Liver (tissue), 7 donors: ENCODE measurements at regions not wholly inside any gene's neighbourhood (a gene's known extent, or its start where the extent isn't known, plus 50 kb on each side); places are given as distances from the start of the nearest gene placed in this dataset.

Experiments used
- DNase-seq: peaks from one replicate; pipeline ENCODE4 v3.0.0-alpha.2; 2017; ENCODE audit warnings: low spot score
- H3K27ac ChIP-seq, 2 donors: one replicate each; pipeline ENCODE4 v1.7.0; 2013; ENCODE audit warnings: inconsistent platforms in 2 of 2, low read length in 2 of 2, control low read depth in 1 of 2, low read depth in 1 of 2, mild to moderate bottlenecking in 1 of 2
- H3K27me3 ChIP-seq, 4 donors: one replicate each; pipeline versions ENCODE4 v1.6.1 to v1.7.0; 2013; ENCODE audit warnings: low read length in 3 of 4, inconsistent platforms in 1 of 4, mild to moderate bottlenecking in 1 of 4, moderate library complexity in 1 of 4; ENCODE audit not compliant: control insufficient read depth in 4 of 4, insufficient read depth in 4 of 4
- H3K36me3 ChIP-seq, 4 donors: one replicate each; pipeline versions ENCODE4 v1.6.1 to v1.7.0; 2013; ENCODE audit warnings: low read length in 3 of 4, mild to moderate bottlenecking in 3 of 4, low read depth in 1 of 4, moderate library complexity in 1 of 4; ENCODE audit not compliant: control insufficient read depth in 4 of 4, insufficient read depth in 3 of 4
- H3K4me1 ChIP-seq, 4 donors: one replicate each; pipeline versions ENCODE4 v1.6.1 to v1.7.0; 2013; ENCODE audit warnings: low read length in 3 of 4, mild to moderate bottlenecking in 3 of 4, moderate library complexity in 1 of 4; ENCODE audit not compliant: control insufficient read depth in 4 of 4, insufficient read depth in 4 of 4
- H3K4me3 ChIP-seq, 3 donors: one replicate each; pipeline versions ENCODE4 v1.6.1 to v1.7.0; 2013; ENCODE audit warnings: low read length in 3 of 3, control low read depth in 1 of 3, low read depth in 1 of 3, mild to moderate bottlenecking in 1 of 3
- H3K9ac ChIP-seq, 2 donors: one replicate each; pipeline ENCODE4 v1.7.0; 2013; ENCODE audit warnings: low read length in 2 of 2, mild to moderate bottlenecking in 2 of 2, moderate library complexity in 2 of 2, control low read depth in 1 of 2, low read depth in 1 of 2
- H3K9me3 ChIP-seq, 4 donors: one replicate each; pipeline versions ENCODE4 v1.6.1 to v1.7.0; 2013; ENCODE audit warnings: low read length in 3 of 4; ENCODE audit not compliant: control insufficient read depth in 4 of 4
- EGR1 ChIP-seq, 2 donors: IDR thresholded peaks; 2 replicates each; pipeline ENCODE4 v1.6.1; 2016 to 2018; ENCODE audit warnings: antibody characterized with exemption in 2 of 2, low read depth in 2 of 2
- FOXA1 ChIP-seq: IDR thresholded peaks from 2 replicates; pipeline ENCODE4 v1.6.1; 2016; ENCODE audit warnings: antibody characterized with exemption
- FOXA2 ChIP-seq: IDR thresholded peaks from 2 replicates; pipeline ENCODE4 v1.6.1; 2016; ENCODE audit warnings: antibody characterized with exemption
- GABPA ChIP-seq, 2 donors: IDR thresholded peaks in 1 of 2; conservative IDR thresholded peaks in 1 of 2; 2 replicates each; pipeline ENCODE4 v1.6.1; 2016; ENCODE audit warnings: antibody characterized with exemption in 2 of 2, mild to moderate bottlenecking in 1 of 2, moderate library complexity in 1 of 2
- HNF4G ChIP-seq: IDR thresholded peaks from 2 replicates; pipeline ENCODE4 v1.6.1; 2016; ENCODE audit warnings: antibody characterized with exemption
- JUND ChIP-seq, 2 donors: IDR thresholded peaks; 2 replicates each; pipeline ENCODE4 v1.6.1; 2016; ENCODE audit warnings: antibody characterized with exemption in 2 of 2
- NR2F2 ChIP-seq: IDR thresholded peaks from 2 replicates; pipeline ENCODE4 v1.6.1; 2016; ENCODE audit warnings: antibody characterized with exemption
- RAD21 ChIP-seq, 2 donors: IDR thresholded peaks; 2 replicates each; pipeline ENCODE4 v1.6.1; 2016; ENCODE audit warnings: antibody characterized with exemption in 2 of 2, mild to moderate bottlenecking in 2 of 2
- SP1 ChIP-seq: IDR thresholded peaks from 2 replicates; pipeline ENCODE4 v1.6.1; 2018; ENCODE audit warnings: antibody characterized with exemption, mild to moderate bottlenecking
- TAF1 ChIP-seq: conservative IDR thresholded peaks from 2 replicates; pipeline ENCODE4 v1.6.1; 2016; ENCODE audit warnings: antibody characterized with exemption, mild to moderate bottlenecking
- YY1 ChIP-seq: IDR thresholded peaks from 2 replicates; pipeline ENCODE4 v1.6.1; 2016; ENCODE audit warnings: antibody characterized with exemption, mild to moderate bottlenecking
- WGBS: extraction: QIAGEN DNeasy Blood & Tissue Kit; methylation state at CpG from one replicate; pipeline ENCODE4 v1.1.7; 2013; 5-methylcytosine and 5-hydroxymethylcytosine counted together
- TF ChIP-seq, protein P1 (sequence below): IDR thresholded peaks from 2 replicates; pipeline ENCODE4 v1.6.1; 2016; ENCODE audit warnings: antibody characterized with exemption
- TF ChIP-seq, protein P2 (sequence below): IDR thresholded peaks from 2 replicates; pipeline ENCODE4 v1.6.1; 2016; ENCODE audit warnings: antibody characterized with exemption, mild to moderate bottlenecking
- TF ChIP-seq, protein P3 (sequence below): IDR thresholded peaks from 2 replicates; pipeline ENCODE4 v1.6.1; 2016; ENCODE audit warnings: antibody characterized with exemption
- TF ChIP-seq, protein P4 (sequence below): IDR thresholded peaks from 2 replicates; pipeline ENCODE4 v1.6.1; 2016; ENCODE audit warnings: antibody characterized with exemption
- donor health status: healthy.
- donor health status: healthy.
- donor health status: healthy.
- donor health status: healthy.

DNA sequence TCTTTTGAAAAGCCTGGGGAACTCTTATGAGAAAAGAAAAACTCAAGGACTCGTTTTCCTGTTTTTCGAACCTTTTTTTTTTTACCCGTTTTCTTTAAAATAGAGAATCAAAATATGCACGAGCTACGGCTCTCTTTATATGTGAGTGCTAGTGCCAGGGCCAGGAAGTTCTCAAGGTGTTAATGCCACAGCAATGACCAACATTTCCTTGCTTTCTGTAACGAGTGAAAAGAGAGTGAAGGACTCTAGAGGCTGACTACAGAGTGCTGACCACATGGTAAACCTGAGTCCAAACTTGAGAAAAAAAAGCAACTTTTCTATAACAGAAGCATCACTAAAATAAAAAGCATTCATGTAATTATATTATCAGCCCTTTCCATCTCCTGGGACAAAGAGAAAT is 102.2 kb upstream of the SLC28A3 start (continued):
- TF ChIP-seq, protein P1, sequence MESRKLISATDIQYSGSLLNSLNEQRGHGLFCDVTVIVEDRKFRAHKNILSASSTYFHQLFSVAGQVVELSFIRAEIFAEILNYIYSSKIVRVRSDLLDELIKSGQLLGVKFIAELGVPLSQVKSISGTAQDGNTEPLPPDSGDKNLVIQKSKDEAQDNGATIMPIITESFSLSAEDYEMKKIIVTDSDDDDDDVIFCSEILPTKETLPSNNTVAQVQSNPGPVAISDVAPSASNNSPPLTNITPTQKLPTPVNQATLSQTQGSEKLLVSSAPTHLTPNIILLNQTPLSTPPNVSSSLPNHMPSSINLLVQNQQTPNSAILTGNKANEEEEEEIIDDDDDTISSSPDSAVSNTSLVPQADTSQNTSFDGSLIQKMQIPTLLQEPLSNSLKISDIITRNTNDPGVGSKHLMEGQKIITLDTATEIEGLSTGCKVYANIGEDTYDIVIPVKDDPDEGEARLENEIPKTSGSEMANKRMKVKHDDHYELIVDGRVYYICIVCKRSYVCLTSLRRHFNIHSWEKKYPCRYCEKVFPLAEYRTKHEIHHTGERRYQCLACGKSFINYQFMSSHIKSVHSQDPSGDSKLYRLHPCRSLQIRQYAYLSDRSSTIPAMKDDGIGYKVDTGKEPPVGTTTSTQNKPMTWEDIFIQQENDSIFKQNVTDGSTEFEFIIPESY = no peak

DNA sequence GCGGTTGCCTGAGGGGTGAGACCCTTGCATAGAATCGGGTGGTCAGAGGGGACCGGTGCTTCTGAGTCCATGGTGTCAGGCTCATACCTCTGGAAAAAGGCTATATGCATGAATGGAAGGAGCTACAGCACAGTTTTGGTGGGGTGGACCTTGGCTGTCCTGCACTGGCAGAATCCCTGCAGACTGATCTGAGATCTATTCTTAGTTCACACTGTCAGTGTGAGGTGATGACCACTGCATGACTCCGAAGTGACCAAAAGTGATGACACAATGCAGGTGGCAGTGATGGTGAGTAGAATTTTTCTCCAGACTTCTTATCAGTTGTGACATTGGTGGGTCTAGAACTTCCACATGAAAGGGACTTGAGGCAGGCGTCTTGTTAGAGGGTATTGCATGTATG is 105.2 kb upstream of the SLC28A3 start:
- no peak for DNase-seq
- Histone ChIP-seq H3K27ac (no peak overlapping the region), H3K9me3 (no peaks in the 10 kb centered on the region), H3K9ac (no peak overlapping the region), H3K4me1 (no peaks in the 10 kb centered on the region), H3K36me3 (no peaks in the 10 kb centered on the region), H3K27me3 (peaks cover 0 to 6% (median 1%) of the 10 kb centered on the region in 4 donors), H3K4me3 (no peak overlapping the region)
- TF ChIP-seq YY1 (no peak), TAF1 (no peak), FOXA2 (no peak), GABPA (IDR thresholded peaks at IDR 0.05 in 1 of 2, conservative IDR thresholded peaks at IDR 0.05 in 1 of 2) (no peak), JUND (IDR thresholded peaks at IDR 0.05) (no peak)
- TF ChIP-seq, protein P2, sequence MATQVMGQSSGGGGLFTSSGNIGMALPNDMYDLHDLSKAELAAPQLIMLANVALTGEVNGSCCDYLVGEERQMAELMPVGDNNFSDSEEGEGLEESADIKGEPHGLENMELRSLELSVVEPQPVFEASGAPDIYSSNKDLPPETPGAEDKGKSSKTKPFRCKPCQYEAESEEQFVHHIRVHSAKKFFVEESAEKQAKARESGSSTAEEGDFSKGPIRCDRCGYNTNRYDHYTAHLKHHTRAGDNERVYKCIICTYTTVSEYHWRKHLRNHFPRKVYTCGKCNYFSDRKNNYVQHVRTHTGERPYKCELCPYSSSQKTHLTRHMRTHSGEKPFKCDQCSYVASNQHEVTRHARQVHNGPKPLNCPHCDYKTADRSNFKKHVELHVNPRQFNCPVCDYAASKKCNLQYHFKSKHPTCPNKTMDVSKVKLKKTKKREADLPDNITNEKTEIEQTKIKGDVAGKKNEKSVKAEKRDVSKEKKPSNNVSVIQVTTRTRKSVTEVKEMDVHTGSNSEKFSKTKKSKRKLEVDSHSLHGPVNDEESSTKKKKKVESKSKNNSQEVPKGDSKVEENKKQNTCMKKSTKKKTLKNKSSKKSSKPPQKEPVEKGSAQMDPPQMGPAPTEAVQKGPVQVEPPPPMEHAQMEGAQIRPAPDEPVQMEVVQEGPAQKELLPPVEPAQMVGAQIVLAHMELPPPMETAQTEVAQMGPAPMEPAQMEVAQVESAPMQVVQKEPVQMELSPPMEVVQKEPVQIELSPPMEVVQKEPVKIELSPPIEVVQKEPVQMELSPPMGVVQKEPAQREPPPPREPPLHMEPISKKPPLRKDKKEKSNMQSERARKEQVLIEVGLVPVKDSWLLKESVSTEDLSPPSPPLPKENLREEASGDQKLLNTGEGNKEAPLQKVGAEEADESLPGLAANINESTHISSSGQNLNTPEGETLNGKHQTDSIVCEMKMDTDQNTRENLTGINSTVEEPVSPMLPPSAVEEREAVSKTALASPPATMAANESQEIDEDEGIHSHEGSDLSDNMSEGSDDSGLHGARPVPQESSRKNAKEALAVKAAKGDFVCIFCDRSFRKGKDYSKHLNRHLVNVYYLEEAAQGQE = no peak
- TF ChIP-seq, protein P3, sequence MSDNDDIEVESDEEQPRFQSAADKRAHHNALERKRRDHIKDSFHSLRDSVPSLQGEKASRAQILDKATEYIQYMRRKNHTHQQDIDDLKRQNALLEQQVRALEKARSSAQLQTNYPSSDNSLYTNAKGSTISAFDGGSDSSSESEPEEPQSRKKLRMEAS = no peak
- WGBS = 90% methylated on average over 5 of the region's 5 CpGs

DNA sequence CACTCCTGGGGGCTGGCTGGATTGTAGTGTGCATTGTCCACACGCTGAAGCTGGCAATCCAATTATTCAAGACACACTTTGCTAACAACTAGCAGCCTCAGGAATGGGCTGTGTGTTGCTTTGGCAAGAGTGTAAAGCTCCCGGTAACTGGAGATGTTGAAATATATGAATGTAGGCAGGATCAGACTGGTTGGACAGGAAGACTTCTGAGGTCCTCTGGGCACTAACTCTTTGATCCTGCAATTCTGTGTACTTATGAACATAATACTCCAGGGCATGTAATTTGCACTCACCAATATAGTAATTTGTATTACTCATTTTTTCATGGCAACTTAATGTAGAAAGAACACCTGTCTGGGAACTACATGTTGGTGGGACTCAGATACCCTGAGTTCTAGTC is 106.7 kb upstream of the SLC28A3 start:
- WGBS = 79% methylated on average over 2 of the region's 2 CpGs
- no peaks in the 10 kb centered on the region for H3K36me3 ChIP-seq
- H3K4me3 ChIP-seq = no peak overlapping the region
- H3K9me3 ChIP-seq = no peaks in the 10 kb centered on the region
- peaks cover 0 to 7% (median 0%) of the 10 kb centered on the region in 4 donors for H3K27me3 ChIP-seq
- no peak for TF ChIP-seq HNF4G
- no peak for TF ChIP-seq FOXA1
- no peak for TF ChIP-seq EGR1 (IDR thresholded peaks at IDR 0.05; ENCODE audit: low read depth in 2 of 2)
- TF ChIP-seq, protein P3 = no peak
- no peak overlapping the region for H3K27ac ChIP-seq
- DNase-seq = no peak
- no peak overlapping the region for H3K9ac ChIP-seq
- no peaks in the 10 kb centered on the region for H3K4me1 ChIP-seq

DNA sequence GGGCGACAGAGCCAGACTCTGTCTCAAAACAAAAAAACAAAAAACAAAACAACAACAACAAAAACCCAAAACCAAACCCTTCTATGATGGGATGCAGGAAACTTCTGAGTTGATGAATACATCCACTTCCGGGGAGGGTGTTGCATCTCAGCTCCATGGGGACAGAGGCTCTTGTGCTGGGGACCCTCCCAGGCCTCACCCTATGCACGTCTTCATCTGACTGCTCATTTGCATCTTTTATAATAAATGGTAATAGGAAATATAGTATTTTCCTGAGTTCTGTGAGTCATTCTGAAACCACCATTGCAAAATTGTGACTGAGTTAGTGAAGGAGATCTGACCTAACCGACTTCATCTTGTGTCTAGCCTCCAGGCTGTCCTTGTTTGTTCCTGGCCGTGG is 109.5 kb upstream of the SLC28A3 start:
- no peaks in the 10 kb centered on the region for H3K4me1 ChIP-seq
- H3K27ac ChIP-seq = no peak overlapping the region
- peaks cover 0 to 6% (median 0%) of the 10 kb centered on the region in 4 donors for H3K27me3 ChIP-seq
- H3K36me3 ChIP-seq = no peaks in the 10 kb centered on the region
- no peak overlapping the region for H3K4me3 ChIP-seq
- 55% methylated on average over 5 of the region's 5 CpGs for WGBS
- DNase-seq = no peak
- no peak overlapping the region for H3K9ac ChIP-seq
- H3K9me3 ChIP-seq = no peaks in the 10 kb centered on the region
- TF ChIP-seq, protein P1 = no peak
- TF ChIP-seq TAF1 (no peak), RAD21 (IDR thresholded peaks at IDR 0.05) (no peak), HNF4G (no peak), GABPA (IDR thresholded peaks at IDR 0.05 in 1 of 2, conservative IDR thresholded peaks at IDR 0.05 in 1 of 2) (no peak), EGR1 (IDR thresholded peaks at IDR 0.05; ENCODE audit: low read depth in 2 of 2) (no peak), YY1 (no peak), NR2F2 (no peak), SP1 (no peak)
- TF ChIP-seq, protein P4, sequence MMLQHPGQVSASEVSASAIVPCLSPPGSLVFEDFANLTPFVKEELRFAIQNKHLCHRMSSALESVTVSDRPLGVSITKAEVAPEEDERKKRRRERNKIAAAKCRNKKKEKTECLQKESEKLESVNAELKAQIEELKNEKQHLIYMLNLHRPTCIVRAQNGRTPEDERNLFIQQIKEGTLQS = no peak
